Heart left ventricle (tissue), 16 donors: ENCODE measurements at regions not wholly inside any gene's neighbourhood (a gene's known extent, or its start where the extent isn't known, plus 50 kb on each side); places are given as distances from the start of the nearest gene placed in this dataset.

Experiments used
- ATAC-seq, 4 donors: fragments of 200-7000 bp; cut with Tn5 transposase; one replicate each; pipeline ENCODE4 v1.9.1; 2020 to 2022; ENCODE audit warnings: moderate library complexity in 4 of 4, mild to moderate bottlenecking in 3 of 4, moderate number of reproducible peaks in 1 of 4
- DNase-seq, 5 donors: peaks; one replicate each; pipeline ENCODE4 v3.0.0-alpha.2; 2020
- H3K27ac ChIP-seq, 12 donors: fragments of 200-600 bp; sonication (generic) in 4 of 12; one replicate each; pipeline versions ENCODE4 v1.5.0 to v1.8.0; 2016 to 2022; ENCODE audit warnings: mild to moderate bottlenecking in 2 of 12
- H3K27me3 ChIP-seq, 9 donors: fragments of 200-600 bp; sonication (generic) in 2 of 9; one replicate each; pipeline versions ENCODE4 v1.5.1 to v1.8.0; 2016 to 2022; ENCODE audit warnings: mild to moderate bottlenecking in 3 of 9
- H3K36me3 ChIP-seq, 9 donors: fragments of 200-600 bp; sonication (generic) in 2 of 9; one replicate each; pipeline versions ENCODE4 v1.5.0 to v1.8.0; 2018 to 2022; ENCODE audit warnings: mild to moderate bottlenecking in 2 of 9
- H3K4me1 ChIP-seq, 12 donors: fragments of 200-600 bp; sonication (generic) in 4 of 12; one replicate each; pipeline versions ENCODE4 v1.5.0 to v1.8.0; 2016 to 2022; ENCODE audit warnings: mild to moderate bottlenecking in 3 of 12
- H3K4me3 ChIP-seq, 12 donors: fragments of 200-600 bp; sonication (generic) in 4 of 12; one replicate each; pipeline versions ENCODE4 v1.5.0 to v1.8.0; 2017 to 2022; ENCODE audit warnings: mild to moderate bottlenecking in 9 of 12, moderate library complexity in 4 of 12
- H3K9me3 ChIP-seq, 12 donors: fragments of 200-600 bp; sonication (generic) in 4 of 12; one replicate each; pipeline versions ENCODE4 v1.5.0 to v1.8.0; 2016 to 2022; ENCODE audit warnings: mild to moderate bottlenecking in 1 of 12
- CTCF ChIP-seq, 12 donors: fragments of 200-600 bp; sonication (generic) in 4 of 12; IDR thresholded peaks; one replicate each; pipeline versions ENCODE4 v1.5.0 to v1.8.0; 2018 to 2022; ENCODE audit warnings: antibody characterized with exemption in 12 of 12, mild to moderate bottlenecking in 5 of 12
- POLR2A ChIP-seq, 2 donors: fragments of 450-650 bp; IDR thresholded peaks; one replicate each; pipeline ENCODE4 v1.6.1; 2017; ENCODE audit warnings: antibody characterized with exemption in 2 of 2, mild to moderate bottlenecking in 2 of 2, moderate library complexity in 2 of 2
- WGBS, 4 donors: extraction: QIAGEN DNeasy Blood & Tissue Kit in 2 of 4; methylation state at CpG; one replicate each; pipeline versions ENCODE4 v1.1.5 to v1.1.7; 2013 to 2018; 5-methylcytosine and 5-hydroxymethylcytosine counted together
- intact Hi-C, 10 donors: fragments of 100-400 bp; cut with DNase I; formaldehyde crosslinking; loops; one replicate each; pipeline versions ENCODE4 v1.11.1 to v1.14.2; 2022
- donor health status: ischemic (EF 13 %, LVEDD 7.1; RV severe dilation, severe dysfunction).
- donor health status: healthy with polysubstance abuse.
- donor health status: DM: no; HTN: yes; CAD: no.
- donor health status: DM: no; HTN: no; CAD: no.
- donor health status: ischemic (EF 25% LVEDD 6.9; RV normal size, moderate dysfunction).
- donor health status: ischemic (EF 25% LVEDD 5.7; RV mildly dilated, moderate dysfunction).
- donor health status: healthy.
- donor health status: DM: yes; HTN: yes; CAD: no.
- donor health status: ischemic (EF 35%, LVEDD 5.7; RV mildly dilated, moderate dysfunction).
- donor health status: nonischemic (EF 11% LVEDD 7.7; RV severe dilation, severe dysfunction).
- donor health status: DM: yes; HTN: yes; CAD: no.
- donor health status: PGD.
- donor health status: ischemic (EF 29% LVEDD 5.4; RV normal size, mild dysfunction).
- donor health status: nonischemic (EF 23%, LVEDD 6.1; RV moderate dilation, normal function).

DNA sequence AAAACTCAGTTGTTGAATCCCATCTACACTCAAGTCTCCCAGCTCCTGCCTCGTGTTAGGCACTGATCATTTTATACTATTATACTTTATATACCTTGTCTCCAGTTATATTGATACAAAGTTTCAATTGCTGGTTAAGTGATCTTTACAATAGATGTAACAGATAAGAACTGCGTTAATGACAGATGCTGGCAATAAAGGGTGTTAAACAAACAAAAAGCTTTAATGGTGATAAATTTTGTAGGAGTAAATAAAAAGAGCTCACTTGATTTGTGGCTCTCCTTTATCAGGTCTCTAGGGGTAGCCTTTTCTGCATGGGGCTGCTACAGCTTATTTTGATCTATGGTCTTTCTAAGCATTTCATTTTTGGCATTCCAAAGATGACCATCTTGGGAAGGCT, 106.9 kb upstream of the GAREM1 start:
- Histone ChIP-seq H3K9me3 (no peaks in the 10 kb centered on the region), H3K4me3 (no peak overlapping the region), H3K4me1 (peaks cover 0 to 5% (median 0%) of the 10 kb centered on the region in 12 donors), H3K36me3 (no peaks in the 10 kb centered on the region), H3K27me3 (peaks cover 0 to 12% (median 0%) of the 10 kb centered on the region in 9 donors), H3K27ac (no peak overlapping the region)
- DNase-seq (no peak), ATAC-seq (no peak)
- WGBS, 4 donors: 76 to 84% (median 79%) methylated on average over 2 of the region's 2 CpGs
- TF ChIP-seq CTCF (IDR thresholded peaks at IDR 0.05) (no peak), POLR2A (IDR thresholded peaks at IDR 0.05) (no peak)
- intact Hi-C loops: no loop called here

- no peak for DNase-seq
- Histone ChIP-seq H3K4me1 (peaks cover 0 to 5% (median 0%) of the 10 kb centered on the region in 12 donors), H3K27ac (no peak overlapping the region), H3K4me3 (no peak overlapping the region), H3K36me3 (no peaks in the 10 kb centered on the region), H3K27me3 (peaks cover 0 to 12% (median 0%) of the 10 kb centered on the region in 9 donors), H3K9me3 (no peaks in the 10 kb centered on the region)
- no peak for TF ChIP-seq POLR2A (IDR thresholded peaks at IDR 0.05)
- peak in 8 of 12 donors; percentile 6 to 45 (median 19) for TF ChIP-seq CTCF (IDR thresholded peaks at IDR 0.05)
- peak in 1 of 4 donors; percentile 42 for ATAC-seq
- WGBS, 4 donors: 14 to 23% (median 18%) methylated on average over 7 of the region's 7 CpGs
- intact Hi-C loops: no loop called here
Observed at GRCh38 chr18:32576296-32576916, 105.7 kb upstream of the GAREM1 start.

DNA sequence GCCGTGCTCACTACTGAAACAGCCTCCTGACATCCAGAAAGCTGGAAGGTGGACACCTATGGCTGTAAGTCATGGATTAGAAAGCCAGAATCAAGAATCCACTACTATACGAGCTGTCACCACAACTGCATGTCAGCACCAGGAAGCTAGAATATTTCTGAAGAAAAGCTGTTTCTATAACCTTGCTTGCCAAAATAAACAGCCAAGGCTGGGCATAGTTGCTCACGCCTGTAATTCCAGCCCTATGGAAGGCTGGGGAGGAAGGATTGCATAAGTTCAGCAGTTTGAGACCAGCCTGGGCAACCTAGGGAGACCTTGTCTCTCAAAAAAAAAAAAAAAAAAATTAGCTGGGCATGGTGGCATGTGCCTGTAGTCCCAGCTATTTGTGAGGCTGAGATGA, 96.3 kb upstream of the GAREM1 start:
- WGBS, 4 donors: 50 to 66% (median 59%) methylated on average over 3 of the region's 3 CpGs
- ATAC-seq (no peak), DNase-seq (no peak)
- H3K27me3 ChIP-seq: no peaks in the 10 kb centered on the region
- no peaks in the 10 kb centered on the region for H3K9me3 ChIP-seq
- TF ChIP-seq CTCF (IDR thresholded peaks at IDR 0.05) (no peak), POLR2A (IDR thresholded peaks at IDR 0.05) (no peak)
- no peak overlapping the region for H3K4me3 ChIP-seq
- no peaks in the 10 kb centered on the region for H3K4me1 ChIP-seq
- H3K27ac ChIP-seq: no peak overlapping the region
- intact Hi-C loops: no loop called here
- no peaks in the 10 kb centered on the region for H3K36me3 ChIP-seq

DNA sequence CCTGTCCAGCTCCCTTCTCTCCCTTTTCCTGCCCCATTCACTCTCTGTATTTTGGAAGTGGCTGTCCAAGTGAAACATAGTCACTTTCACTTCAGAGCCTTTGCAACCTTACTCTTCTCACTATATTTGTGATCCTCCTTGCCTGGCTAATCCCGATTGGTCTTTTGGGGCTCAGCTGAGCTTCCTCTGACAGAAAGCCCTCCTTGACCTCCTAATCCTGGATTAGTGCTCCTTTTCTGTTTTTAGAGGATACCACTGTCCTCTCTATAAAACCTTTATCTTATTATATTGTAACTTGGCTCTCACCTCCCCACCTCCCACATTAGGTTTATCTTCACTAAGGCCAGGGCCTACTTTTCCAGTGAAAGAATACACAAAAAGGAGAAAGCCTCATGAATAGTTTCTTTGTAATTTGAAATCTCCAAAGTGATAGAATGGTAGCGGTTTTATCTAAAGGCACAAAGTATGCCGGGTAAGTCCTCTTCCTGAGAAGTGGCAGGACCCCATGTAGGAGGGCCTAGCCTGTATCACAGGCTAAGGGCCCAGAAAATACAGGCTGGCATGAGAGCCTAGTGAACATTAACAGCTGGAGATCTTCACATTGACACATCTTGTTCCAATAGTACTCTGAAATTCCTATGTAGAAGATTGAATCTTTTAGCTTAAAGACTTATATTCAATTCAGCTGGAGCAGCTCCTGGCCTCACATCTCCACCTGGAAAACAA, 83.1 kb upstream of the GAREM1 start:
- WGBS, 4 donors: 69 to 82% (median 72%) methylated on average over 3 of the region's 3 CpGs
- intact Hi-C loops: loop anchor here in 9 of 10 donors (2.0 to 5.0 kb wide), 5 partner anchors 82 to 397 kb away; partner anchors contain the start of gene GAREM1 (in 1 of the 9)
- no peak for TF ChIP-seq CTCF (IDR thresholded peaks at IDR 0.05)
- no peak for TF ChIP-seq POLR2A (IDR thresholded peaks at IDR 0.05)

More for the DNA sequence above, 83.1 kb upstream of the GAREM1 start:
- Histone ChIP-seq H3K36me3 (no peaks in the 10 kb centered on the region), H3K4me1 (no peaks in the 10 kb centered on the region), H3K27ac (no peak overlapping the region), H3K4me3 (no peak overlapping the region), H3K27me3 (peaks cover 0 to 5% (median 0%) of the 10 kb centered on the region in 9 donors), H3K9me3 (no peaks in the 10 kb centered on the region)
- no peak for DNase-seq
- no peak for ATAC-seq
